ENCODE measurements at regions not wholly inside any gene's neighbourhood (a gene's known extent, or its start where the extent isn't known, plus 50 kb on each side); places are given as distances from the start of the nearest gene placed in this dataset.

GRCh38 chr10:63885156-63885555, 364.0 kb downstream of the REEP3 start (continued):
- TF ChIP-seq ZNF276 (CRISPR knock-in tag; IDR thresholded peaks at IDR 0.05; ENCODE audit: low read depth): no peak
- TF ChIP-seq ZNF543 (CRISPR knock-in tag; IDR thresholded peaks at IDR 0.05): no peak
- TF ChIP-seq GLMP (CRISPR knock-in tag; IDR thresholded peaks at IDR 0.05; ENCODE audit: borderline replicate concordance): no peak
- TF ChIP-seq JUND (CRISPR knock-in tag; IDR thresholded peaks at IDR 0.05): no peak
- TF ChIP-seq GPBP1L1 (CRISPR knock-in tag; IDR thresholded peaks at IDR 0.05): no peak
- no peak for TF ChIP-seq CREM (IDR thresholded peaks at IDR 0.05)
- no peak for TF ChIP-seq CREM (CRISPR knock-in tag; IDR thresholded peaks at IDR 0.05)
- no peak for TF ChIP-seq AGO2 (optimal IDR thresholded peaks at IDR 0.05; ENCODE audit: low read depth, low read length)

- Histone ChIP-seq H2AFZ (ENCODE audit: low read length) (no peak overlapping the region), H3K79me2 (ENCODE audit: insufficient read depth, low read length) (no peaks in the 10 kb centered on the region), H3K36me3 (replicated peaks in 1 of 2; ENCODE audit: control insufficient read depth in 1 of 2, insufficient read depth in 2 of 2, low read length in 2 of 2) (no peaks in the 10 kb centered on the region), H3K27me3 (ENCODE audit: control insufficient read depth in 1 of 2, insufficient read depth in 2 of 2, low read length in 2 of 2) (peaks cover 1 to 3% of the 10 kb centered on the region in 2 experiments; a peak in 2 of 5 replicates), H3K4me1 (ENCODE audit: insufficient read depth, low read length) (peaks cover 5% of the 10 kb centered on the region; the same call in 1 of the 2 replicates), H4K20me1 (ENCODE audit: insufficient read depth, low read length) (no peaks in the 10 kb centered on the region), H3K4me2 (ENCODE audit: low read depth, low read length) (no peak overlapping the region), H3K27ac (ENCODE audit: extremely low read length, insufficient read depth, low read length) (no peak overlapping the region), H3K9me3 (ENCODE audit: low read length) (peaks cover 5% of the 10 kb centered on the region; the same call in 1 of the 2 replicates), H3K4me3 (replicated peaks in 1 of 3; ENCODE audit: insufficient read depth in 1 of 3, low read depth in 2 of 3, low read length in 3 of 3) (no peak overlapping the region), H3K9ac (ENCODE audit: insufficient read depth, low read depth, low read length) (no peak overlapping the region)
- no TSS peak for BruUV-seq (replicated peaks)
- POLR2A ChIA-PET: no interaction called here
- no peak for DNase-seq (ENCODE audit: low spot score)
- no peak for FAIRE-seq
- intact Hi-C loops (cut with micrococcal nuclease; ENCODE audit: unreplicated experiment): no loop called here
- in situ Hi-C loops (cut with HindIII; ENCODE audit: extremely low pct_ligation_motif_present, low pct_unique_long_range_greater_than_20kb): no loop called here
- CTCF ChIA-PET (ENCODE audit: low intra/inter-chr PET ratio, low total read pairs): no interaction called here
- TF ChIP-seq NRL (CRISPR knock-in tag; IDR thresholded peaks at IDR 0.05; ENCODE audit: borderline replicate concordance) (no peak), MLLT10 (CRISPR knock-in tag; IDR thresholded peaks at IDR 0.05) (no peak), ZFP82 (CRISPR knock-in tag; IDR thresholded peaks at IDR 0.05; ENCODE audit: borderline replicate concordance) (no peak), ZNF770 (CRISPR knock-in tag; IDR thresholded peaks at IDR 0.05) (no peak), MLX (CRISPR knock-in tag; IDR thresholded peaks at IDR 0.05) (no peak), GATAD2A (CRISPR knock-in tag; IDR thresholded peaks at IDR 0.05) (no peak), ZNF562 (CRISPR knock-in tag; IDR thresholded peaks at IDR 0.05; ENCODE audit: borderline replicate concordance) (no peak), RNF2 (conservative IDR thresholded peaks at IDR 0.05; ENCODE audit: low read depth) (no peak), CAMTA2 (CRISPR knock-in tag; IDR thresholded peaks at IDR 0.05; ENCODE audit: borderline replicate concordance) (no peak)
- WGBS (ENCODE audit: low lambda C conversion rate): 58% methylated on average over 4 of the region's 4 CpGs
- ATAC-seq: no peak
These were observed 365.3 kb downstream of the REEP3 start for GRCh38 chr10:63886281-63887022.

All from HepG2 (cell line).